Thymus (tissue), 11 donors: ENCODE measurements at regions not wholly inside any gene's neighbourhood (a gene's known extent, or its start where the extent isn't known, plus 50 kb on each side); places are given as distances from the start of the nearest gene placed in this dataset.

ENCODE experiments used
- DNase-seq, 9 donors: peaks; one replicate each; pipeline ENCODE4 v3.0.0-alpha.2; 2013; ENCODE audit warnings: low spot score in 9 of 9, low read depth in 6 of 9, missing footprints in 1 of 9
- H3K27ac ChIP-seq, 2 donors: one replicate each; pipeline ENCODE4 v1.5.1; 2013; ENCODE audit warnings: control low read depth in 1 of 2, low read depth in 1 of 2, low read length in 1 of 2, mild to moderate bottlenecking in 1 of 2, moderate library complexity in 1 of 2
- H3K27me3 ChIP-seq, 2 donors: one replicate each; pipeline ENCODE4 v1.5.1; 2013; ENCODE audit warnings: low read length in 1 of 2; ENCODE audit not compliant: control insufficient read depth in 2 of 2, insufficient read depth in 1 of 2
- H3K36me3 ChIP-seq, 2 donors: one replicate each; pipeline ENCODE4 v1.5.1; 2013; ENCODE audit warnings: low read length in 1 of 2, mild to moderate bottlenecking in 1 of 2, moderate library complexity in 1 of 2; ENCODE audit not compliant: control insufficient read depth in 2 of 2, insufficient read depth in 2 of 2
- H3K4me1 ChIP-seq, 2 donors: one replicate each; pipeline ENCODE4 v1.5.1; 2013; ENCODE audit warnings: low read length in 2 of 2; ENCODE audit not compliant: control insufficient read depth in 2 of 2, insufficient read depth in 2 of 2
- H3K4me3 ChIP-seq, 2 donors: one replicate each; pipeline ENCODE4 v1.5.1; 2013; ENCODE audit warnings: low read length in 2 of 2, control low read depth in 1 of 2, mild to moderate bottlenecking in 1 of 2
- H3K9me3 ChIP-seq, 2 donors: one replicate each; pipeline ENCODE4 v1.5.1; 2013; ENCODE audit warnings: low read length in 1 of 2, mild to moderate bottlenecking in 1 of 2; ENCODE audit not compliant: control insufficient read depth in 2 of 2, insufficient read depth in 1 of 2
- WGBS: extraction: QIAGEN DNeasy Blood & Tissue Kit; methylation state at CpG from one replicate; pipeline ENCODE4 v1.1.7; 2013; 5-methylcytosine and 5-hydroxymethylcytosine counted together
- donor health status: healthy.

DNA sequence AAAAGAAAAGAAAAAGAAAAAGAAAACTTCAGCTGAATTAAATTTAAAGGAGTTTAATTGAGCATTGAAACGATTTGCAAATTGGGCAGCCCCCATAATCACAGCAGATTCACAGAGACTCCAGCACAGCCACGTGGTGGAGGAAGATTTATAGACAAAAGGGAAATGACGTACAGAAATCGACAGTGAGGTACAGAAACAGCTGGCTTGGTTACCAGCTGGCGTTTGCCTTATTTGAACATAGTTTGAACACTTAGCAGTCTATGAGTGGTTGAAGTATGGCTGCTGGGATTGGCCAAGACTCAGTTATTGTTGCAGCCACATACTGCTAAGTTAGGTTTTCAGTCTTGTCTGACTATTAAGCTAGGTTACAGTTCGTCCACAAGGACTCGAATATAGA, 312.2 kb upstream of the SLC14A2 start:
- Histone ChIP-seq H3K4me1 (no peaks in the 10 kb centered on the region), H3K36me3 (no peaks in the 10 kb centered on the region), H3K27me3 (no peaks in the 10 kb centered on the region), H3K9me3 (no peaks in the 10 kb centered on the region), H3K4me3 (no peak overlapping the region), H3K27ac (no peak overlapping the region)
- no peak for DNase-seq
- WGBS: 66% methylated on average over 7 of the region's 7 CpGs

DNA sequence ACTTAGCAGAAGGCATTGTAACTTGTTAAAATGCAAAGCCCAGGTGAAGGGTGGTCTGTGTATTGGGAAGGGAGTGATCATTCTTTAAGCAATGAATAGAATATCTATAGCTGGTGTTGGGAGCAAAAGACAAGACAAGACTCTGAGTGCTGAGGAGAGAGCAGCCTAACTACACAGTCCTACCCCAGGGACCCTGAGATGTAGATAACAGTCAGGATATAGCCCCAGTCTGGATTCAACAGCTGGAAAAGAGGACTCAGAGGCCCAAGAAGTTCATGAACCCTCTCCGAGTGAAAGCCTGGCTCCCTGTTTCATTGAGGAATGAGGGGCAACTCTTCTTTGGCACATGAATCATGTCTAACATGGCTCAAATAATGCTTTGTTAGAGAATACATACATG, 310.7 kb upstream of the SLC14A2 start:
- Histone ChIP-seq H3K4me3 (no peak overlapping the region), H3K4me1 (no peaks in the 10 kb centered on the region), H3K27me3 (no peaks in the 10 kb centered on the region), H3K9me3 (no peaks in the 10 kb centered on the region), H3K27ac (no peak overlapping the region), H3K36me3 (no peaks in the 10 kb centered on the region)
- DNase-seq: no peak
- 93% methylated on average over 1 of the region's 1 CpG for WGBS

DNA sequence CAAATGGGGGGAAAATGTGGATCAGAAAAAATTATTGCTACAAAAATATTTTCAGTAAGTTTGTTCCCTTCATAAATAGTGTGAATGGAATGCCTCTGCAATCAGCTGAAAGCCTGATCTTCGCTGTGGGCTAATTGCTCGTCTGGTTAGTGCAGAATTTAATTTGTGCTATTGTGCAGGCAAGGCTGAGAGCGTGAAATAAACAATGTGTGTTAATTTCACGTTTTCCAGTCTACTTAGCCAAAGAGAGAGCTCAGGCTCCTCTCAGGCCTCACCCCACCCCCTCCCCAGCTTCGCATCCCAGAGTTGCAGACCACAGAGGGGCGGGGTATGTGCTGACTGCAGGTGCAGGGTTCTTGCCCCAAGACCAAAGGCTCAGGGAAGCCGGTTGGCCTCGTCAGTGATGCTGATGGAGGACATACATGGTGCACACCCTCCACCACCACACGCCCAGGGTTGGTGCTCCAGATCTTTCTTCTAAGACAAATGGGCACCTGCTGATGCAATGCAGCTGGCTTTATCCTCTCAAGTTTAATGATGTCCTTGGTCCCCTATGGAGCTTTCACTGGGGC, 302.6 kb upstream of the SLC14A2 start:
- Histone ChIP-seq H3K27ac (no peak overlapping the region), H3K27me3 (no peaks in the 10 kb centered on the region)
- 80% methylated on average over 9 of the region's 9 CpGs for WGBS

DNA sequence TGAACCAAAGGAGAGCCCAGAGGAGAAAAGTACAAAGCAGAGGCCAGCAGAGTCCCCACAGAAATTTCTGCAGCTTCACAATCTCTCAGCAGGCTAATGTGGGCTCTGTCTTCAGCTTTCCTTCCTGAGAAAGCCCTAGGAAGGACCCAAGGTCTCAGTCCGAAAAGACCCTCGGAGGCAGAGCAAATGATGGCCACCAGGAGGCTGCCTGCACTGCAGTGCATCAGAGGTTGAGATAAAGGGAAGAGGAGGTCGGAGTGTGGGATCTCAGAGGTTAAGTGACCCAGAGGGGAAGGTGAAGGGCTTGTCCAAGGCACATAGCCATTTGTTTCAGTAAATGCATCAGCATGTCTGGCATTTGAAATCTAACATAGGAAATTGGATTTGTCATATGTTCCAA, 299.1 kb upstream of the SLC14A2 start:
- no peak overlapping the region for H3K4me3 ChIP-seq
- WGBS: 94% methylated on average over 3 of the region's 3 CpGs
- H3K4me1 ChIP-seq: no peaks in the 10 kb centered on the region
- no peaks in the 10 kb centered on the region for H3K27me3 ChIP-seq
- no peak overlapping the region for H3K27ac ChIP-seq
- no peaks in the 10 kb centered on the region for H3K9me3 ChIP-seq
- no peaks in the 10 kb centered on the region for H3K36me3 ChIP-seq
- DNase-seq: no peak

More for the DNA sequence above, 302.6 kb upstream of the SLC14A2 start:
- Histone ChIP-seq H3K36me3 (no peaks in the 10 kb centered on the region), H3K9me3 (no peaks in the 10 kb centered on the region), H3K4me1 (no peaks in the 10 kb centered on the region), H3K4me3 (no peak overlapping the region)
- peak in 2 of 9 donors; percentile 8 to 31 for DNase-seq

DNA sequence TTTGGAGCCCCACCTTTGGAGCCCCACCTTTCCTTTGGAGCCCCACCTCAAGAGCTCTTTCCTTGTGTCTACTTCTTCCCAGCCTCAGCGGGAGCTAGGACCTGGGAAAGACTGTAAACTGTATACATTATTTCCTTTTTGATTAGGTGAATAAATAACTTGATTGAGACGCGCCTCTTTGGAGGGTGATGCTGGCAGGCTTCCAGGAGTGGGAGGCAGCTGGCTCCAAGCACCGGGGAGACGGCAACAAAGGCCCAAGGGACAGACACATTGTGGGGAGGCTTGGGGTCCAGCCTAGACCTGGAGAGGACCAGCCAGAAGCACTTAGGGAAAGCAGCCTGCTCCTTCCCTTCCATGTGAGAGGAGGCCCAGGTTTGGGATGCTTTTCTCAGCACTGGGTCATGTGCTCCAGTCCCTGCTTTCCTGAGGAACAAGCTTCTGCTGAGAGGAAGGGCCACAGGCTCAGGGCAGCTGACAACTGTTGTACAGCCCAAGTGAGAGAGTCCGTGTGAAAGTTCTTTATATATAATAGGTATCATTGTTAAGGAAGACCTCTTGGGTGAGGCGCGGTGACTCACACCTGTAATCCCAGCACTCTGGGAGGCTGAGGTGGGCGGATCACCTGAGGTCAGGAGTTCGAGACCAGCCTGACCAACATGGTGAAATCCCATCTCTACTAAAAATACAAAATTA, 297.2 kb upstream of the SLC14A2 start:
- no peaks in the 10 kb centered on the region for H3K4me1 ChIP-seq
- no peaks in the 10 kb centered on the region for H3K9me3 ChIP-seq
- WGBS: 94% methylated on average over 10 of the region's 10 CpGs
- no peak for DNase-seq
- no peak overlapping the region for H3K4me3 ChIP-seq
- no peaks in the 10 kb centered on the region for H3K27me3 ChIP-seq
- H3K27ac ChIP-seq: no peak overlapping the region
- H3K36me3 ChIP-seq: no peaks in the 10 kb centered on the region

DNA sequence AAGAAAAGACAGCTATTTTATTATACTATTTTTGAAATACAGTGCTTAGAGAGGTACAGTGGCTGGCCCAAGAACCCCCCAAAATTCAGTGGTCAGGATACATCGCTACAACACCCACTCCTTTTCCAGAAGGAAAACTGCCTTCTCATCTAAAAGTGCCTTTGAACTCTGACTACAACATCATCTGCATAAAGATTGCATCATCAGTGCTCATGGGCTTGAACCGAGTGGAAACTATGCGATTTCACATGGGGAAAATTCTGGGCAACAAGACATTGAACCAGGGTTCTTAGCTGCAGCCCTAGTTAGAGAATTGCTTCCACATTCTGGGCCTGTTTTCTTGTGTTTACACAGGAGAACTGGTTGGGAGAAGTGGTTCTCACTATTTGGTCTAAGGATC, 294.6 kb upstream of the SLC14A2 start:
- no peak for DNase-seq
- no peaks in the 10 kb centered on the region for H3K27me3 ChIP-seq
- H3K9me3 ChIP-seq: no peaks in the 10 kb centered on the region
- H3K27ac ChIP-seq: no peak overlapping the region
- H3K4me3 ChIP-seq: no peak overlapping the region
- H3K4me1 ChIP-seq: no peaks in the 10 kb centered on the region
- 95% methylated on average over 3 of the region's 3 CpGs for WGBS
- no peaks in the 10 kb centered on the region for H3K36me3 ChIP-seq

DNA sequence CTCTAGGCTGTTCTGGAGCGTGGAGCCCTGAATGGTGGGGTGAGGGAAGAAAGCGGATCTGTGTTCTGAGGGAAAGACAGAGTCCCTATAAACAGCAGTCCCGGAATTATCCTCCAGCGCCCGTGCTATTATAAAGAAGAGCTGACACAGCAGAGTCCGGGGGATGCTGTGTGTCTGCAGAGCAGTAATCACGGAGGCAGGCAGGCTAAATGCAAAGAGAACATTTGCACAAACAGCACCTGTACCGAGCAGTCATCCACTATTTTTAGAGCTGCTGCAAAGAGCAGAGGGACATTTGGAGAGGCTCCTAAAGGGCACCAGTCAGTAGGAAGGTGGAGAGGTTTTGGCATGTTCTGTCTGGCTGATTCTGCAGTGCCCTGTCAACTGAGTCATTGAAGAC, 293.8 kb upstream of the SLC14A2 start:
- Histone ChIP-seq H3K27me3 (no peaks in the 10 kb centered on the region), H3K4me3 (no peak overlapping the region), H3K9me3 (no peaks in the 10 kb centered on the region), H3K27ac (no peak overlapping the region), H3K36me3 (no peaks in the 10 kb centered on the region), H3K4me1 (no peaks in the 10 kb centered on the region)
- DNase-seq: no peak
- WGBS: 97% methylated on average over 8 of the region's 8 CpGs

DNA sequence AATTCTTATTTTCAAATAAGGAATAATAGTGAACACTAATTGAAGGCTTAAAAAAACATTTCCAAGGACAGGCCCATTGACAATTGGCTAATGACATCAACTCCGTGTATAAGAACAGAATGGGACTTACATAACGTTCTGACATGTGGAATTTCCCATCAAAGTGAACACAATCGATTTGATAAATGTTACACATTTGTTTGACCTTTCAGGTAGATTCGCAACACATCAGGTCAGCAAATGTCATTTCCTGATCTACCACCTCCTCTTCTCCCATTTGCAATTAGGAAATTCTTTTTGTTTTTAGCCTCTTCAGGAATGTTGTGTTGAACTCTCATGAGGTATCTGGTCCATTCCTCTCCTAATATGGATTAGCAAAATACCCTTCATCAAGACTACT, 292.9 kb upstream of the SLC14A2 start:
- H3K4me1 ChIP-seq: no peaks in the 10 kb centered on the region
- WGBS: 97% methylated on average over 4 of the region's 4 CpGs
- no peaks in the 10 kb centered on the region for H3K9me3 ChIP-seq
- no peak for DNase-seq
- H3K36me3 ChIP-seq: no peaks in the 10 kb centered on the region
- no peak overlapping the region for H3K27ac ChIP-seq
- no peaks in the 10 kb centered on the region for H3K27me3 ChIP-seq
- H3K4me3 ChIP-seq: no peak overlapping the region

DNA sequence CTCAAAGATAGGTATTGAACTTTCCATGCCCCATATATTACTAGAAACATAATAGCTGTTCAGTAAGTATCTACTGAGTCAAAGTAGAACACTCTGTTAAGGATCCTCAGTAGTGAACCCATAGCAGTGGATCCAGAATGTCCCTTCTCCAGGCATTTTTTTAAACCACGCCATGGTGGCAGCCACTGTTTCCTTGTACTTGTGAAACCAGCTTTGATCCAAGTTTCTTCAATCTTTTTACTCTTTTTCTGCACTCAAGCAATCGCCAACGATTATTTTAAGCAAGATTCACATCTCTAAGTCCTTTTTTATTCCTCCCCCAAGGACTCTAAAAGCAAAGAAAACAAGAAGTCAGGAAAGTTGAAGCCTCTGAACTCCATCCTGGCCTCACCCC, 291.2 kb upstream of the SLC14A2 start:
- H3K27ac ChIP-seq: peak overlapping the region in 1 of 2 donors; percentile 4
- H3K36me3 ChIP-seq: no peaks in the 10 kb centered on the region
- no peak overlapping the region for H3K4me3 ChIP-seq
- no peak for DNase-seq
- H3K9me3 ChIP-seq: no peaks in the 10 kb centered on the region
- 95% methylated on average over 3 of the region's 3 CpGs for whole genome bisulfite sequencing
- H3K27me3 ChIP-seq: no peaks in the 10 kb centered on the region
- H3K4me1 ChIP-seq: no peaks in the 10 kb centered on the region
